ENCODE measurements at regions not wholly inside any gene's neighbourhood (a gene's known extent, or its start where the extent isn't known, plus 50 kb on each side); places are given as distances from the start of the nearest gene placed in this dataset.

DNA sequence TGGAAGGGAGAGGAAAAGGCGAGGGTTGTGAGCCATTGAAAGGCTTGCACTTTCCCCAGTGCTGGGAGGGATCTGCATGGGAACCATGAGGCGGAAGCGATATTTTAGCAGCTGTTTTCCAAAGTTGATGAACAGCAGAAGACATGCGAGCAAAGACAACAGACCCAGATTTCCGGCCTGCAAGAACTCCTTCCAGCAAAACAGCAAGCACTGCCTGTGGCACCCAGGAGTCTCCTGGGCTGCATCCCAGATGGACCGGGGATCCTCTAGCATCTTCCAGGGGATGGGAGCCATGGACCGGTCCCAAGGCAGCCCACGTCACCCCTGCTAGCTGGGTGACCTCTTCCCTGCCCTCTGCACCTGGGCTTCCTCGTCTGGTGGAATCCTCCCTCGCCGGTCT, 162.8 kb downstream of the IRF8 start:
- no peak for TF ChIP-seq CTCF (IDR thresholded peaks at IDR 0.05)
- no peak for TF ChIP-seq POLR2AphosphoS5 (IDR thresholded peaks at IDR 0.05)
- TF ChIP-seq EP300 (IDR thresholded peaks at IDR 0.05), result no peak
- TF ChIP-seq POLR2A (IDR thresholded peaks at IDR 0.05), result no peak
